ENCODE measurements at regions not wholly inside any gene's neighbourhood (a gene's known extent, or its start where the extent isn't known, plus 50 kb on each side); places are given as distances from the start of the nearest gene placed in this dataset.
"Not testable (repeated sequence)": the region's sequence is repeated elsewhere in the genome, so short reads cannot be mapped to it uniquely, and the experiment has no call there.

- DNase-seq (ENCODE audit: low spot score) = no peak
These were observed 50.2 kb downstream of the SMIM38 start for GRCh38 chr11:69205743-69206612.

DNA sequence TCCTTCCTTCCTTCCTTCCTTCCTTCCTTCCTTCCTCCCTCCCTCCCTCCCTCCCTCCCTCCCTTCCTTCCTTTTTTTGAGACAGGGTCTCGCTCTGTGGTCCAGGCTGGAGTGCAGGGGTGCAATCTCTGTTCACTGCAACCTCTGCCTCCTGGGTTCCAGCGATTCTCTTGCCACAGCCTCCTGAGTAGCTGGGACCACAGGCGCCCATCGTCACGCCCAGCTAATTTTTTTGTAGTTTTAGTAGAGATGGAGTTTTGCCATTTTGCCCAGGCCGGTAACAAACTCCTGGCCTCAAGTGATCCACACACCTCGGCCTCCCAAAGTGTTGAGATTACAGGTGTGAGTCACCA lies 50.9 kb downstream of the SMIM38 start:
- not testable (repeated sequence) for DNase-seq (ENCODE audit: low spot score)

GRCh38 chr11:69207165-69207889 lies 51.6 kb downstream of the SMIM38 start:
- no peak for DNase-seq (ENCODE audit: low spot score)

DNA sequence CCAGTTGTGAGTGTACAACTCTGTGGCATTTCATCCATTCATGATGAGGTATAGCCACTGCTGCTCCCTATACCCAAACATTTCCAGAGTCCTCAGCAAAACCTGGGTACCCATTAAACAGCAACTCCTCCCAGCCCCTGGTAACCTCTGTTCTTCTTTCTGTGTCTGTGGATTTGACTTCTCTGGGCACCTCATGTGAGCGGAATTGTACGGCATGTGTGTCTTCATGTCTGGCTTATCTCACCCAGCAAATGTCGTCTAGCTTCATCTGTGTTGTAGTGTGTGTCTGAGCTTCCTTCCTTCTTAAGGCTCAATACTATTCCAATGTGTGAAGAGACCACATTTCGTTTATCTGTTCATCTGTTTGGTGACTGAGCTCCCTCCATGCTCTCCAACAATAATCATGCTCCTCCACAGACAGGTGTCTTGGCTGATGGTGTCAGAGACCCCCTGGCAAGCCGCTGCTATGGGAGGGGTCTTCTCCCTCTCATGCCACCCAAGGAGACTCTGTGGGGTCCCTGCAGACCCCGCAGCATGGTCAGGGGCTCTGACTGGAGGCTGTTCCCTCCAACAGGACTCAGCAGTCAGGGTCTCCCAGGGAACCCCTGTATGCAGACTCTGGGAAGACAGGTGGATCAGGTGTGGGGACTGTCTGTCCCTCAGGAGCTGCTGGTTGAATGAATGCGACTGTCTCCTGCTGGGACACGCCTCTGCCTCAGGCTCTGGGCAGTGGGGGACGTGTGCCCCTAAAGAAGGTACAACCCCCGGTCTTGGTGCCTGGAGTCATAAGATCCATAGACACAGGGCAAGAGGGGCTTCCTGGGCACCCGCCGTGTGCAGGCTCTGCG lies 52.7 kb downstream of the SMIM38 start:
- DNase-seq (ENCODE audit: low spot score) = no peak

DNA sequence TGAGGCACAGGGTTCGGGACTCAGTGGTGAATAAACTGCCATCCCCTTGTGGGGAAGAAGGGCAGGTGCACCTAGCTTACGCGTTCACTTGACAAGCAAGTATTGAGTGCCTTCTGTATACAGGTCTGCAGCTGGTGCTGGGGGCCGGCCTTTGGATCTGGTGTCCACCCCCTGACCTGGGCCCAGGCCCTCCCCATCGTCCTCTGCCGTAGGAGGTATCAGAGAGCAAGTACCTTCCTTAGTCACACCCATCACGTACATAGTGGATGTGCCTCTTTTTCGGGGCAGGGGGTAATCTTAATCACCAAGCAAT lies 53.3 kb downstream of the SMIM38 start:
- DNase-seq (ENCODE audit: low spot score) = no peak

- DNase-seq (ENCODE audit: low spot score) = no peak
These were observed 53.9 kb downstream of the SMIM38 start for GRCh38 chr11:69209421-69210309.

GRCh38 chr11:69210310-69211035 lies 54.7 kb downstream of the SMIM38 start:
- DNase-seq (ENCODE audit: low spot score) = no peak

- no peak for DNase-seq (ENCODE audit: low spot score)
These were observed 55.8 kb downstream of the SMIM38 start for GRCh38 chr11:69211540-69211919.

DNA sequence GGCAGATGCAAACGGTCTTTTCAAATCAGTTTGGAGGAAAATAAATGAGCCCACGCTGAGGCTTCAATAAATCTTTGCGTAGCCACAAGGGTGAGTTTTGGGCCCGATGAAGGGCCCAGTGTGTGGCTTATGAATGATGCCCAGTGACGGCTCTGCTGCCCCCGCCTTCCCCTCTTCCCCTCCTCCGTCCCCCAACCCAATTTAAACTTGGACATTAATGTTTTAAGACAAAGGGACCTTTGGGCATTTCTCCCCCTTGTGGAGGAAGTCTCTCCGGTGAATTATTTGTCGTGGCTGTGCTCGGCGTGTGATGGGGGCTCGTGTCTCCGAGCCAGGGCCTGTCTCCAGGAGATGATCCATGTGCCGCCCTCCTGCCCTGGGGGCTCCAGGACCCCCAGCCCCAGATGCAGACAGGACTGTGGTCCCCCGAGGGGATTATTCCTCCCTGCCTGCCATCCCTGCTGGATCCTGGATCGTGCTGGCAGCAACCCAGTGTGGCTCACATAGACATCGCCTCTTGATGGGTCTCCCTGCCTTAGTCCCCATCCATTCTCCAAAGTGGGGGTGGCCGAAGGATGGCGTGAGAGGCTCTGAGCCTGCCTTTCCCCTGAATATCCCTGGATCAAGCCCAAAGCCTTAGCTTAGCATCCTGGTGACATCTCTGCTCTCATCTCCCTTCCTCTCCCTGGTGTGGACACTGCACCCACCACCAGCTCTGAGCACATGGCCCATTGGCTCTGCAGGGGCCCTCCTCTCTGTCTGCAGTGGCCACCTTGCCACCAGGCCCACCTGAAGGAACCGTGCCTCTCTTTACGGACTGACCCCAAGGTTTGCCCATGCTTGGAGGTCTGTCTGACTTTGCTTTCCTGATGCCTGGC lies 56.4 kb downstream of the SMIM38 start:
- no peak for DNase-seq (ENCODE audit: low spot score)

DNA sequence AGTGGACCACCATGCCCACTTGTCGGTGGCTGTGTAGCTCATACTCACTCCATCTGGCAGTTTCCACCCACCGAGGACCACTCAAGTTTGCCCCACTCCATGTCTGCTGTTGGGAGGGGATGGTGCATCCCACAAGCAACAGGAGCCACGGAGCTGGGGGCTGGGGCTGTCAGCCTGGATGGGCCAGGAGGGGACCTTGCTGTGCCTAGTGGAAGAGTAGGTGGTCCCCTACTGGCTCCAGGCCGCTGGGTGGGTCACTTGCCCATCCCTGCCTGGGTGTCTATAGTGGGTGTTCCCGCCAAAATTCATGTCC lies 57.0 kb downstream of the SMIM38 start:
- no peak for DNase-seq (ENCODE audit: low spot score)

DNA sequence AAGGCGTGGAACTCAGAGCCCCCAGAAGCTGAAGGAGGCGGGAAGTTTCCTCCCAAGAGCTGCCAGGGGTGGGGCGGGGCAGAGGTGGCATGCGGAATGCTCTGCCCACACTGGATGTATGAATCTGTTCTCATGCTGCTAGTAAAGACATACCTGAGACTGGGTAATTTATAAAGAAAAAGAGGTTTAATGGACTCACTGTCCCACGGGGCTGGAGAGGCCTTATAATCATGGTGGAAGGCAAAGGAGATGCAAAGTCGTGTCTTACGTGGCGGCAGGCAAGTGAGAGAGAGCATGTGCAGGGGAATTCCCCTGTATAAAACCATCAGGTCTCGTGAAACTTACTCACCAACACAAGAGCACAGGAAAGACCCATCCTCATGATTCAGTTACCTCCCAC lies 57.6 kb downstream of the SMIM38 start:
- DNase-seq (ENCODE audit: low spot score) = no peak

DNA sequence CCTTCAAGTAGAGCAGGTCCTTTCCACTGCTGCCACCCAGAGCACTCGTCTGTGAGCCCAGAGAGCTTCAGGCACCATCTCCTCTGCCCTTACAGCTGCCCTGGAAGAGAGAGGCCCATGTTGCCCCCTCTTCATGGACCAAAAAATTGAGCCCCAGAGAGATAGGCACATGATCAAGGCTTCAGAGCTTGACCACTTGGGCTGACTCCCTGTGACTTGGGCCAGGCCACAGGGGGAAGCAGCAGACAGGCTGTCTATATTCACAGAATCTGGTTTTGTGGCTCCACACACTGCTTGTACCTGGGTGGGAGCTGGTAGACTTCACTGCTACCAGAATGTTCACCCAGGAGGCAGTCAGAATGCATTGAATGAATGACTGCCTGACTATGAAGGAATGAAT lies 58.2 kb downstream of the SMIM38 start:
- no peak for DNase-seq (ENCODE audit: low spot score)

- no peak for DNase-seq (ENCODE audit: low spot score)
These were observed 59.5 kb downstream of the SMIM38 start for GRCh38 chr11:69215216-69215615.

DNA sequence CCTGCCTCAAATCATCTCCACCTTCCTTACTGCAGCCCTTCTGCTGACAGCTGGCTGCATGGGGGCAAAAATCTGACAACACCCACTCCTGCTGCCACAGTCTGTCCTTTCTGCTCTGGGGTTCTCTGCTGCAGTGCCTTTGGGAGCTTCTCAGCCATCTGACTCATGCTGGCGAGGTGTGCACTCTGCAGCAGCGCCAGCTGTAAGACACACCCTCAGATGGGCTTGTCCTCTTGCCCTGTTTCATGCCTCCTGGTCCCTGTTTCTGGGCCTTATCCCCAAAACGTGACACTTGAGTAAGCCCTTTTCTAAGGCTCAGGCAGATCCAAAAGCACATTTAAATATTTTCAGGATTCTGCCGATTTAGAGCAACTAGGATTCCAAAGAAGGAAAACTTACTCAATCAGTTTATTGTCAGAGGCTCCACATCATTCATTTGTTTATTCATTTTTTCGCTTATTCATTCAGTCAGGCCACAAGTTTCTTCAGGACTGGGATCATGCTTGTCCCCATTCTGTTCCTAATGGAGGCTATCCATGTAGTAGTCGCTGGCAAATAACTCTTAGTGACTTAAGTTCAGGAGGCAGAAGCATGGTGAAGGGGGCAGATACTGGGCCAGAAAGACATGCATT lies 60.2 kb downstream of the SMIM38 start:
- peak; percentile 79 for DNase-seq (ENCODE audit: low spot score)

DNA sequence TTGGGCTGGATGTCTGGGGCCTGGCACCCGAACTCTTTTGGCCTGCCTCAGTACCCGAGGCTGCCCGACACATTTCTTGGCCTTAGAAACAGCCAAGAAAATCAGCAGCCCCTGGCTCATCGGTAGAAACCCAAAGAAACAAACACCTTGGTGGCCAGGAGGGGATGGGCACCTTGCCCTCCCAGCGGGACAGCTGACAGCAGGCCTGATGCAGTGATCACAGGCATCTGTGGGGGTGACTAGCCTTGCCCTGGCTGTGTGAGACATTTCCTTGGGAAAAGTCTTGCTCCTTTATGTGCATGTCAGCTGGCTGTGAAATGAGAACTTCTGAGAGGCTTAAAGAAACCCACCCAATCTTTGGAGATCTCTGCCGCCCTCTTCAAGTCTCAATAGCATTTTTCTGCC lies 60.9 kb downstream of the SMIM38 start:
- no peak for DNase-seq (ENCODE audit: low spot score)

- no peak for DNase-seq (ENCODE audit: low spot score)
These were observed 61.8 kb downstream of the SMIM38 start for GRCh38 chr11:69217276-69218105.

DNA sequence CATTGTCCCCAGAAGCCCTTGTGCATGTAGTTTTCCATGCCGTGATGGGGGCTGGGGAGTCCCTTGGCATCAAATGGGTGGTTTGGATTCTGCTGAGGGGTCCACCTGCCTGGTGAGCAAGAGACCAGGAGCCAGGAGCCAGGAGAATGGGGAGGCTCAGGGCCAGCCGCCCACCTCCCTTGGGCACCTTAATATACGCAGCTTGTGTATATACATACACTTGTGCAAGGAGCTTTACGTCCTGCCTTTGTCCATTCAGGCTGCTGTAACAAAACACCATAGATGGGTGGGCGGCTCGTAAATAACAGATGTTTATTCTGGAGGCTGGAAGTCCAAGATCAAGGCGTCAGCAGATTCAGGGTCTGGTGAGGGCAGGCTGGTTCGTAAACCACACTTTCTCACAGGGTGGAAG lies 62.5 kb downstream of the SMIM38 start:
- DNase-seq (ENCODE audit: low spot score) = no peak

DNA sequence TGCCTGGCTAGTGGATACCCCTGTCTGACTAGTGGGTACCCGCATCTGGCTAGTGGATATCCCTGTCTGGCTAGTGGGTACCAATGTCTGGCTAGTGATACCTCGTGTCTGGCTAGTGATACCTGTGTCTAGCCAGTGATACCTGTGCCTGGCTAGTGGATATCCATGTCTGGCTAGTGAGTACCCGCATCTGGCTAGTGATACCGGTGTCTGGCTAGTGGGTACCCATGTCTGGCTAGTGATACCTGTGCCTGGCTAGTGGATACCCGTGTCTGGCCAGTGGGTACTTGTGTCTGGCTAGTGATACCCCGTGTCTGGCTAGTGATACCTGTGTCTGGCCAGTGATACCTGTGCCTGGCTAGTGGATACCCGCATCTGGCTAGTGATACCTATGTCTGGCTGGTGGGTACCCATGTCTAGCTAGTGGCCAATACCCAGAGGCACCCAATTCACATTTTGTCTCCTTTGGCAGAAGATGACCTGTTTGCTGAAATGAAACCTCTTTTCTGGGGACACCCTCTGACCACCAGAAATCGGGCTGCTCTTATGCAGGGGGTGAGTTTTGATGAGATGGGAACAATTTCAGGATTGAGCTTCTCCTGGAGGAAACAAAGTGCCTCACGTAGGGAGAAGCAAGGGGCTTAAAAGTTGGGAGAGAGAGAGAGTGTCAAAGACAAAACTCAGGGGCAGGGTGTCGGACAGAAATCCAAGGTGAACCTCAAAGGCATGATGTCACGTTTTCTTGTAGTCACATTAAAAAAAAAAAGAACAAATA lies 63.4 kb downstream of the SMIM38 start:
- no peak for DNase-seq (ENCODE audit: low spot score)
